ENCODE measurements at regions not wholly inside any gene's neighbourhood (a gene's known extent, or its start where the extent isn't known, plus 50 kb on each side); places are given as distances from the start of the nearest gene placed in this dataset.

DNA sequence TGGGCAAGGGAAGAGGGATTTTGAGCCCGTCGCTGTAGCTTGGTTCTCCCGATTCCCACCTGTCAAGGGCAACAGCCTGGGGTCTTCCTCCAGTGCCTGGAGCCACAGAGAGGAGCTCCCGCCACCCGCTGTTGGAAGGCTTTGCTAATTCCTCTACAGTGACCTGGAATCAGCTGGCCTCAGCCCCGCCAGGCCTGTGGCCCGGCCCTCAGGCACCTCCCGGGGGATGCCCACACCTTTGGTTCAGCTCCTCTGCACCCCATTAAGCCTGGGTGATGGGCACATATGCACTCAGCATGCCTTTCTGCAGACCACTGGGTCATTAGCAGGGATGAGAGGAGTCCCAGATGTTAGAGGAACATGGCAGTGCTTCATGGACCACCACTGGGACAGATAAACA, 121.4 kb upstream of the MKI67 start (continued):
- TF ChIP-seq ZNF197 (CRISPR knock-in tag; IDR thresholded peaks at IDR 0.05; ENCODE audit: low read depth) (no peak), ZNF444 (CRISPR knock-in tag; IDR thresholded peaks at IDR 0.05) (no peak), BACH1 (tag; IDR thresholded peaks at IDR 0.05) (no peak)
- TF ChIP-seq, protein P1, sequence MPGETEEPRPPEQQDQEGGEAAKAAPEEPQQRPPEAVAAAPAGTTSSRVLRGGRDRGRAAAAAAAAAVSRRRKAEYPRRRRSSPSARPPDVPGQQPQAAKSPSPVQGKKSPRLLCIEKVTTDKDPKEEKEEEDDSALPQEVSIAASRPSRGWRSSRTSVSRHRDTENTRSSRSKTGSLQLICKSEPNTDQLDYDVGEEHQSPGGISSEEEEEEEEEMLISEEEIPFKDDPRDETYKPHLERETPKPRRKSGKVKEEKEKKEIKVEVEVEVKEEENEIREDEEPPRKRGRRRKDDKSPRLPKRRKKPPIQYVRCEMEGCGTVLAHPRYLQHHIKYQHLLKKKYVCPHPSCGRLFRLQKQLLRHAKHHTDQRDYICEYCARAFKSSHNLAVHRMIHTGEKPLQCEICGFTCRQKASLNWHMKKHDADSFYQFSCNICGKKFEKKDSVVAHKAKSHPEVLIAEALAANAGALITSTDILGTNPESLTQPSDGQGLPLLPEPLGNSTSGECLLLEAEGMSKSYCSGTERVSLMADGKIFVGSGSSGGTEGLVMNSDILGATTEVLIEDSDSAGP (CRISPR knock-in tag; IDR thresholded peaks at IDR 0.05) = no peak
- TF ChIP-seq, protein P2, sequence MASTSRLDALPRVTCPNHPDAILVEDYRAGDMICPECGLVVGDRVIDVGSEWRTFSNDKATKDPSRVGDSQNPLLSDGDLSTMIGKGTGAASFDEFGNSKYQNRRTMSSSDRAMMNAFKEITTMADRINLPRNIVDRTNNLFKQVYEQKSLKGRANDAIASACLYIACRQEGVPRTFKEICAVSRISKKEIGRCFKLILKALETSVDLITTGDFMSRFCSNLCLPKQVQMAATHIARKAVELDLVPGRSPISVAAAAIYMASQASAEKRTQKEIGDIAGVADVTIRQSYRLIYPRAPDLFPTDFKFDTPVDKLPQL (IDR thresholded peaks at IDR 0.05; ENCODE audit: extremely low read depth, insufficient read length) = no peak
- TF ChIP-seq, protein P3, sequence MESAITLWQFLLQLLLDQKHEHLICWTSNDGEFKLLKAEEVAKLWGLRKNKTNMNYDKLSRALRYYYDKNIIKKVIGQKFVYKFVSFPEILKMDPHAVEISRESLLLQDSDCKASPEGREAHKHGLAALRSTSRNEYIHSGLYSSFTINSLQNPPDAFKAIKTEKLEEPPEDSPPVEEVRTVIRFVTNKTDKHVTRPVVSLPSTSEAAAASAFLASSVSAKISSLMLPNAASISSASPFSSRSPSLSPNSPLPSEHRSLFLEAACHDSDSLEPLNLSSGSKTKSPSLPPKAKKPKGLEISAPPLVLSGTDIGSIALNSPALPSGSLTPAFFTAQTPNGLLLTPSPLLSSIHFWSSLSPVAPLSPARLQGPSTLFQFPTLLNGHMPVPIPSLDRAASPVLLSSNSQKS (CRISPR knock-in tag; IDR thresholded peaks at IDR 0.05) = no peak

DNA sequence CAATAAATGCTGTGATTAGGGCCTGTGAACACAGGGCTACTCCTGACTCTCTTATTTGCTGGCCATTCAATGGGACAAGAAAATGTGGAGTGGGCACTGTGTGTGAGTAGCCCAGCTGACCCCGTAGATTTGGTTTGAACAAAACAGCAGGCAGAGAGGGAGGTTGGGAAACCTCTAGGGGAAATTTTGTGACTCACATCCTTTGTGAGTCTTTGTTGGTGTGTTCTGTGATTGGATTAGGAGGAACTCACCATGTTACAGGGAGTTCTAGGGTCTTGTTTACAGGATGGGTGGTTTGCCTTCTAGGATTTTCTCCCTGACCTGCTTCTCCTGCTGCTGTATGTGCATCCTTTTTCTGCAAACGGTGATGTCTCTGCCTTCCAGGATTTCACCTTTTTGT, 128.3 kb upstream of the MKI67 start:
- no peak overlapping the region for H3K4me3 ChIP-seq
- no peak overlapping the region for H3K9ac ChIP-seq (ENCODE audit: insufficient read depth in 1 of 2, low read depth in 2 of 2, low read length in 2 of 2)
- ChIA-PET POLR2A (no interaction called here), CTCF (ENCODE audit: low intra/inter-chr PET ratio) (no interaction called here)
- H3K9me3 ChIP-seq (replicated peaks; ENCODE audit: control insufficient read depth, insufficient read depth, low read depth, low read length) = no peaks in the 10 kb centered on the region
- FAIRE-seq (no peak), ATAC-seq (no peak), DNase-seq (ENCODE audit: extremely low read depth in 1 of 4, low spot score in 3 of 4) (no peak)
- intact Hi-C loops (cut with micrococcal nuclease) = no loop called here
- H3K36me3 ChIP-seq (ENCODE audit: control insufficient read depth, insufficient read depth, low read length) = no peaks in the 10 kb centered on the region
- 0% methylated on average over 2 of the region's 2 CpGs for WGBS (ENCODE audit: insufficient coverage, low coverage, missing lambda C conversion rate)
- no peak overlapping the region for H3K27ac ChIP-seq (ENCODE audit: extremely low read depth, low read depth, low read length)
- H3K27me3 ChIP-seq (ENCODE audit: control insufficient read depth in 2 of 2, insufficient read depth in 2 of 2, low read length in 2 of 2) = peaks cover 0 to 6% of the 10 kb centered on the region in 2 experiments; a peak in 2 of 5 replicates
- H3K9me1 ChIP-seq (ENCODE audit: control insufficient read depth, insufficient read depth, low read length) = no peaks in the 10 kb centered on the region
- H3K79me2 ChIP-seq (ENCODE audit: control insufficient read depth, insufficient read depth, low read length) = no peaks in the 10 kb centered on the region
- in situ Hi-C loops (cut with MboI) = loop anchor here (25.0 kb wide), 1 partner anchor 608 kb away; no protein-coding TSS in a partner anchor
- no peak overlapping the region for H2AFZ ChIP-seq (ENCODE audit: low read depth, low read length)
- TF ChIP-seq LARP7 (IDR thresholded peaks at IDR 0.05) = no peak
- TF ChIP-seq, protein P4, sequence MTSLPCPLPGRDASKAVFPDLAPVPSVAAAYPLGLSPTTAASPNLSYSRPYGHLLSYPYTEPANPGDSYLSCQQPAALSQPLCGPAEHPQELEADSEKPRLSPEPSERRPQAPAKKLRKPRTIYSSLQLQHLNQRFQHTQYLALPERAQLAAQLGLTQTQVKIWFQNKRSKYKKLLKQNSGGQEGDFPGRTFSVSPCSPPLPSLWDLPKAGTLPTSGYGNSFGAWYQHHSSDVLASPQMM (CRISPR knock-in tag; IDR thresholded peaks at IDR 0.05) = no peak
- BruUV-seq (replicated peaks) = no TSS peak
- no peaks in the 10 kb centered on the region for H3K4me1 ChIP-seq (replicated peaks in 1 of 2; ENCODE audit: control insufficient read depth in 2 of 2, insufficient read depth in 2 of 2, low read length in 2 of 2)
- H3K4me2 ChIP-seq (ENCODE audit: insufficient read depth, low read length) = no peak overlapping the region
- no peaks in the 10 kb centered on the region for H4K20me1 ChIP-seq (replicated peaks; ENCODE audit: control insufficient read depth, insufficient read depth, low read length)

All from K562 (cell line).